DOHH2 (cell line): ENCODE measurements at regions not wholly inside any gene's neighbourhood (a gene's known extent, or its start where the extent isn't known, plus 50 kb on each side); places are given as distances from the start of the nearest gene placed in this dataset.

Source experiments
- H3F3A ChIP-seq: fragments of 200-600 bp; sonication (generic), shearing (Covaris generic); 2 replicates; pipeline ENCODE4 v1.6.0; 2016; ENCODE audit warnings: antibody characterized with exemption, mild to moderate bottlenecking; ENCODE audit not compliant: control insufficient read depth, insufficient read depth
- H3K27ac ChIP-seq: fragments of 200-600 bp; sonication (generic); 2 replicates; pipeline ENCODE4 v1.5.1; 2014; ENCODE audit warnings: low read depth, mild to moderate bottlenecking, low read length, moderate library complexity
- H3K27me3 ChIP-seq: fragments of 200-600 bp; sonication (generic); 2 replicates; pipeline ENCODE4 v1.6.1; 2014; ENCODE audit warnings: mild to moderate bottlenecking, low read length, mixed read lengths; ENCODE audit not compliant: control insufficient read depth
- H3K36me3 ChIP-seq: fragments of 200-600 bp; sonication (generic); 2 replicates; pipeline ENCODE4 v1.6.1; 2014; ENCODE audit warnings: mild to moderate bottlenecking, low read length, moderate library complexity, mixed read lengths; ENCODE audit not compliant: control insufficient read depth
- H3K4me1 ChIP-seq: fragments of 200-600 bp; sonication (generic); 2 replicates; pipeline ENCODE4 v1.6.1; 2014; ENCODE audit warnings: mild to moderate bottlenecking, low read length, mixed read lengths; ENCODE audit not compliant: control insufficient read depth
- H3K4me2 ChIP-seq: fragments of 200-600 bp; sonication (generic); 2 replicates; pipeline ENCODE4 v1.6.0; 2014; ENCODE audit warnings: mild to moderate bottlenecking, low read length, moderate library complexity
- H3K4me3 ChIP-seq: fragments of 200-600 bp; sonication (generic); 2 replicates; pipeline ENCODE4 v1.5.1; 2014; ENCODE audit warnings: mild to moderate bottlenecking, low read length, mixed read lengths
- H3K79me2 ChIP-seq: fragments of 200-600 bp; sonication (generic); 2 replicates; pipeline ENCODE4 v1.6.1; 2014; ENCODE audit warnings: mild to moderate bottlenecking, low read length, mixed read lengths; ENCODE audit not compliant: control insufficient read depth
- H3K9me2 ChIP-seq: fragments of 200-600 bp; sonication (generic); replicated peaks from 2 replicates; pipeline ENCODE4 v1.6.1; 2014; ENCODE audit warnings: mild to moderate bottlenecking, low read length, mixed read lengths; ENCODE audit not compliant: control insufficient read depth
- H3K9me3 ChIP-seq: fragments of 200-600 bp; sonication (generic); 2 replicates; pipeline ENCODE4 v1.6.1; 2014; ENCODE audit warnings: antibody characterized with exemption, low read length, mixed read lengths; ENCODE audit not compliant: control insufficient read depth, insufficient read depth
- H4K20me1 ChIP-seq: fragments of 200-600 bp; sonication (generic); 2 replicates; pipeline ENCODE4 v1.6.0; 2014; ENCODE audit warnings: low read depth, mild to moderate bottlenecking, antibody characterized with exemption, low read length, moderate library complexity; ENCODE audit not compliant: control insufficient read depth, insufficient read depth
- EZH2phosphoT487 ChIP-seq: fragments of 200-600 bp; sonication (generic); IDR thresholded peaks from 2 replicates; pipeline ENCODE4 v1.6.1; 2017; ENCODE audit warnings: borderline replicate concordance, mild to moderate bottlenecking, antibody characterized with exemption, low read length, moderate library complexity, mixed read lengths
- TF ChIP-seq, protein P1 (sequence below): fragments of 200-600 bp; sonication (generic); IDR thresholded peaks from one replicate; pipeline ENCODE4 v1.5.1; 2014; ENCODE audit warnings: antibody characterized with exemption, mild to moderate bottlenecking, low read depth, low read length; ENCODE audit not compliant: poor library complexity, severe bottlenecking

DNA sequence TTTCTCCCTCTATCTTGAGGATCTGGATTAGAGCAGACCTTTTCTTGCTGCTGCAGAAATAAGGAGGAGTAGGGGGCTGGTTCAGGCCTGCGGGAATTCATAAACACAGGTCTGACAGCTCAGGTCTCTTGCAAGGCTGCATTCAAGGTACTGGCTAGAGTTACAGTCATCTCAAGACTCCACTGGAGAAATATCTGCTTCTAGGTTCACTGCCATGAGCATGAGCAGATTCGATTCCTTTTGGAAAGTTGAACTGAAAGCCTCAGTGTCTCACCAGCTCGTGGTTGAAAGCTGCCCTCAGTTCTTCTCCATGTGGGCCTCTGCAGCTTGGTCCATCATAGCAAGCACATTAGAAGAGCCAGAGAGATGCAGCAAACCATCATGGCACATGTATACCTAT lies 124.4 kb upstream of the SETBP1 start:
- H3K4me2 ChIP-seq, result no peak overlapping the region

DNA sequence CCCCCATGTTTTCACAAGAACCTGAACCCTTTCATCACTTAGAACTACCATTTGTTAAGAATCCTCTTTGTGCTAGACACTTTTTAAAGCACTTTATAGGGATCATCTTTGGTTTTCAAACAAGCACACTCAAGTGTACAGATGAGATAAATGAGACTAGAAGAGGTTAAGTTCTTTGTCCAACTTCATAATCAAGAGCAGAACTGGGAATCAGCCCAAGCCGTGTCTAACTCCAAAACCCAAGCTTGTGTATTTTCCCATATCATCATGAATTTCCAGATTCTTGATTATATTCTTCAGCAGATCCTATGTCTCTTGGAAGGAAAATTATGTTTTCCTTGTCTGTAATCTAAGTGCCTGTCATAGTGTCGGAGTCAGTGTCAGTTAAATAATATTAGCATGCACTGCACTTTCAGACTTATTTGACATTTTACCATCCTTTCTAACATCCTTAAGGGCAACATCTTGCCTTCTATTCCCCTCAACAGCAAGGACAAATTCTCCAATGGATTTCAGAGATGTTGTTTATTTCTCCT lies 123.0 kb upstream of the SETBP1 start:
- H3F3A ChIP-seq, result no peaks in the 10 kb centered on the region
- no peak overlapping the region for H3K4me3 ChIP-seq
- no peaks in the 10 kb centered on the region for H3K36me3 ChIP-seq
- no peaks in the 10 kb centered on the region for H4K20me1 ChIP-seq
- no peaks in the 10 kb centered on the region for H3K9me3 ChIP-seq
- no peaks in the 10 kb centered on the region for H3K9me2 ChIP-seq
- H3K4me2 ChIP-seq, result no peak overlapping the region
- H3K27me3 ChIP-seq, result peaks cover 3% of the 10 kb centered on the region
- TF ChIP-seq, protein P1, sequence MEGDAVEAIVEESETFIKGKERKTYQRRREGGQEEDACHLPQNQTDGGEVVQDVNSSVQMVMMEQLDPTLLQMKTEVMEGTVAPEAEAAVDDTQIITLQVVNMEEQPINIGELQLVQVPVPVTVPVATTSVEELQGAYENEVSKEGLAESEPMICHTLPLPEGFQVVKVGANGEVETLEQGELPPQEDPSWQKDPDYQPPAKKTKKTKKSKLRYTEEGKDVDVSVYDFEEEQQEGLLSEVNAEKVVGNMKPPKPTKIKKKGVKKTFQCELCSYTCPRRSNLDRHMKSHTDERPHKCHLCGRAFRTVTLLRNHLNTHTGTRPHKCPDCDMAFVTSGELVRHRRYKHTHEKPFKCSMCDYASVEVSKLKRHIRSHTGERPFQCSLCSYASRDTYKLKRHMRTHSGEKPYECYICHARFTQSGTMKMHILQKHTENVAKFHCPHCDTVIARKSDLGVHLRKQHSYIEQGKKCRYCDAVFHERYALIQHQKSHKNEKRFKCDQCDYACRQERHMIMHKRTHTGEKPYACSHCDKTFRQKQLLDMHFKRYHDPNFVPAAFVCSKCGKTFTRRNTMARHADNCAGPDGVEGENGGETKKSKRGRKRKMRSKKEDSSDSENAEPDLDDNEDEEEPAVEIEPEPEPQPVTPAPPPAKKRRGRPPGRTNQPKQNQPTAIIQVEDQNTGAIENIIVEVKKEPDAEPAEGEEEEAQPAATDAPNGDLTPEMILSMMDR, result no peak
- no peak for TF ChIP-seq EZH2phosphoT487
- H3K79me2 ChIP-seq, result no peaks in the 10 kb centered on the region
- no peak overlapping the region for H3K27ac ChIP-seq
- no peaks in the 10 kb centered on the region for H3K4me1 ChIP-seq

More for the DNA sequence above, 124.4 kb upstream of the SETBP1 start:
- Histone ChIP-seq H3F3A (no peaks in the 10 kb centered on the region), H3K9me3 (no peaks in the 10 kb centered on the region), H3K27me3 (peaks cover 3% of the 10 kb centered on the region), H3K9me2 (no peaks in the 10 kb centered on the region), H3K79me2 (no peaks in the 10 kb centered on the region), H3K4me1 (no peaks in the 10 kb centered on the region), H3K4me3 (no peak overlapping the region), H4K20me1 (no peaks in the 10 kb centered on the region), H3K36me3 (no peaks in the 10 kb centered on the region), H3K27ac (no peak overlapping the region)
- TF ChIP-seq, protein P1, result no peak
- TF ChIP-seq EZH2phosphoT487, result no peak

DNA sequence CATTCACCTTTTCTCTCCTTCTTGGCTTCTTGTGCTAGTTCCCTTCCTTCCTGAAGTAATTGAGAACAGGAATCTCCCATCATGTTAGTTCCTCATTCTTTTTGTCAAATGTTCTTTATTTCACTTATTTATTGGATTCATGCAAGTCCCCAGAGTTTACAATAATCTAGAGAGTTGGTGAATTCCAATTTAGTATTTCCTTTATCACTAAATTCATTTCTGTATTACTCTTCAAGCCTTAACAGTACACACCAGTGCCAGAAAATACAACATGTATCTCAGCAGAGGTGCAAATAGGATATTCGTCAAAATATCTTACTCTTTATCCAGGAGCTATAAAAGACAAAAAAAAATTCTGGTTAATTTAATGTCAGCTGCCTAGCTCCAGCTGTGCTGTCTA lies 121.9 kb upstream of the SETBP1 start:
- H3K27ac ChIP-seq, result no peak overlapping the region
- H3K36me3 ChIP-seq, result no peaks in the 10 kb centered on the region
- H3K27me3 ChIP-seq, result peaks cover 3% of the 10 kb centered on the region
- no peaks in the 10 kb centered on the region for H4K20me1 ChIP-seq
- no peaks in the 10 kb centered on the region for H3F3A ChIP-seq
- H3K4me1 ChIP-seq, result no peaks in the 10 kb centered on the region
- H3K4me2 ChIP-seq, result no peak overlapping the region
- no peaks in the 10 kb centered on the region for H3K9me2 ChIP-seq
- no peak overlapping the region for H3K4me3 ChIP-seq
- no peaks in the 10 kb centered on the region for H3K9me3 ChIP-seq
- no peak for TF ChIP-seq EZH2phosphoT487
- TF ChIP-seq, protein P1, result no peak
- no peaks in the 10 kb centered on the region for H3K79me2 ChIP-seq
